Gastroesophageal sphincter (tissue), 3 donors: ENCODE measurements at regions not wholly inside any gene's neighbourhood (a gene's known extent, or its start where the extent isn't known, plus 50 kb on each side); places are given as distances from the start of the nearest gene placed in this dataset.

Source experiments
- CTCF ChIP-seq, 4 experiments: fragments of 200-600 bp in 2 of 4; fragments of 450-650 bp in 2 of 4; sonication (generic) in 1 of 4; IDR thresholded peaks; one replicate each; pipeline ENCODE4 v1.5.1; 2017 to 2019; ENCODE audit warnings: antibody characterized with exemption in 4 of 4, mild to moderate bottlenecking in 2 of 4, moderate library complexity in 2 of 4
- EP300 ChIP-seq: sonication (generic); formaldehyde crosslinking; IDR thresholded peaks from one replicate; pipeline ENCODE4 v1.6.1; 2017; ENCODE audit warnings: antibody characterized with exemption, mild to moderate bottlenecking

GRCh38 chr4:26104056-26104685 is 190.2 kb downstream of the SMIM20 start:
- TF ChIP-seq CTCF (IDR thresholded peaks at IDR 0.05), result no peak
- no peak for TF ChIP-seq EP300
